GM23338 (cell line): ENCODE measurements at regions not wholly inside any gene's neighbourhood (a gene's known extent, or its start where the extent isn't known, plus 50 kb on each side); places are given as distances from the start of the nearest gene placed in this dataset.

Experiments used
- ATAC-seq: fragments of 200-7000 bp; cut with Tn5 transposase; 3 replicates; pipeline ENCODE4 v1.9.1; 2020
- DNase-seq: peaks from one replicate; pipeline ENCODE4 v3.0.0-alpha.2; 2015; ENCODE audit warnings: low spot score
- H2AFZ ChIP-seq: fragments of 200-600 bp; sonication (generic); 2 replicates; pipeline ENCODE4 v1.8.0; 2016; ENCODE audit warnings: antibody characterized with exemption, mild to moderate bottlenecking, moderate library complexity
- H3F3A ChIP-seq: fragments of 200-600 bp; sonication (generic); replicated peaks from 2 replicates; pipeline ENCODE4 v1.8.0; 2017; ENCODE audit warnings: antibody characterized with exemption, mixed run types, low read depth
- H3K27ac ChIP-seq: fragments of 200-600 bp; sonication (generic); 2 replicates; pipeline ENCODE4 v1.6.1; 2016; ENCODE audit warnings: low read depth
- H3K27me3 ChIP-seq: fragments of 200-600 bp; sonication (generic); 2 replicates; pipeline ENCODE4 v1.8.0; 2016; ENCODE audit warnings: mild to moderate bottlenecking, mixed run types, moderate library complexity; ENCODE audit not compliant: insufficient read depth
- H3K36me3 ChIP-seq: fragments of 200-600 bp; sonication (generic); 2 replicates; pipeline ENCODE4 v1.8.0; 2016; ENCODE audit warnings: mild to moderate bottlenecking; ENCODE audit not compliant: insufficient read depth
- H3K4me1 ChIP-seq: fragments of 200-600 bp; sonication (generic); 2 replicates; pipeline ENCODE4 v1.8.0; 2016; ENCODE audit warnings: mild to moderate bottlenecking, moderate library complexity; ENCODE audit not compliant: insufficient read depth
- H3K4me2 ChIP-seq: fragments of 200-600 bp; sonication (generic); 2 replicates; pipeline ENCODE4 v1.7.1; 2017; ENCODE audit warnings: mixed run types
- H3K4me3 ChIP-seq: fragments of 200-600 bp; sonication (generic); 2 replicates; pipeline ENCODE4 v1.6.1; 2016; ENCODE audit warnings: mixed run types
- H3K79me2 ChIP-seq: fragments of 200-600 bp; sonication (generic); replicated peaks from 2 replicates; pipeline ENCODE4 v1.8.0; 2017; ENCODE audit warnings: mild to moderate bottlenecking; ENCODE audit not compliant: insufficient read depth
- H3K9me2 ChIP-seq: fragments of 200-600 bp; sonication (generic); 2 replicates; pipeline ENCODE4 v1.8.0; 2017; ENCODE audit not compliant: insufficient read depth
- H4K20me1 ChIP-seq: fragments of 200-600 bp; sonication (generic); replicated peaks from 2 replicates; pipeline ENCODE4 v1.8.0; 2017; ENCODE audit warnings: mild to moderate bottlenecking; ENCODE audit not compliant: insufficient read depth
- H3K27ac Mint-ChIP-seq: 2 replicates; pipeline ENCODE4 v1.8.0; 2020; ENCODE audit warnings: inconsistent platforms, mild to moderate bottlenecking, moderate library complexity, mixed read lengths
- H3K27me3 Mint-ChIP-seq: 3 replicates; pipeline ENCODE4 v1.8.0; 2022; ENCODE audit warnings: low read depth, mild to moderate bottlenecking, moderate library complexity, mixed read lengths, inconsistent platforms; ENCODE audit not compliant: insufficient read depth, poor library complexity
- H3K36me3 Mint-ChIP-seq: 3 replicates; pipeline ENCODE4 v1.8.0; 2021; ENCODE audit warnings: low read depth, mild to moderate bottlenecking, inconsistent platforms, moderate library complexity, mixed read lengths
- H3K4me1 Mint-ChIP-seq: 3 replicates; pipeline ENCODE4 v1.8.0; 2020; ENCODE audit warnings: mild to moderate bottlenecking, inconsistent platforms, mixed read lengths
- H3K4me3 Mint-ChIP-seq: 3 replicates; pipeline ENCODE4 v1.8.0; 2021; ENCODE audit warnings: moderate library complexity, mild to moderate bottlenecking, inconsistent platforms, mixed read lengths
- H3K9me3 Mint-ChIP-seq: 3 replicates; pipeline ENCODE4 v1.8.0; 2020; ENCODE audit warnings: moderate library complexity, mild to moderate bottlenecking, inconsistent platforms, mixed read lengths
- CREB1 ChIP-seq: fragments of 250-450 bp; sonication (Bioruptor Pico); IDR thresholded peaks from 2 replicates; pipeline ENCODE4 v1.5.0; 2020; ENCODE audit warnings: low read depth, mild to moderate bottlenecking, moderate library complexity
- ETS1 ChIP-seq: IDR thresholded peaks from 2 replicates; pipeline ENCODE4 v1.6.1; 2016; ENCODE audit warnings: antibody characterized with exemption
- EZH2 ChIP-seq: fragments of 200-600 bp; sonication (generic); IDR thresholded peaks from one replicate; pipeline ENCODE4 v1.8.0; 2017; ENCODE audit warnings: antibody characterized with exemption, mild to moderate bottlenecking, low read depth; ENCODE audit not compliant: unreplicated experiment
- EZH2phosphoT487 ChIP-seq: fragments of 200-600 bp; sonication (generic); IDR thresholded peaks from one replicate; pipeline ENCODE4 v1.8.1; 2018; ENCODE audit warnings: antibody characterized with exemption; ENCODE audit not compliant: unreplicated experiment
- NANOG ChIP-seq: IDR thresholded peaks from 2 replicates; pipeline ENCODE4 v1.6.1; 2016; ENCODE audit warnings: antibody characterized with exemption, borderline replicate concordance
- REST ChIP-seq: IDR thresholded peaks from one replicate; pipeline ENCODE4 v1.6.1; 2018; ENCODE audit warnings: antibody characterized with exemption; ENCODE audit not compliant: unreplicated experiment
- STAT1 ChIP-seq: IDR thresholded peaks from one replicate; pipeline ENCODE4 v1.6.1; 2016; ENCODE audit warnings: antibody characterized with exemption; ENCODE audit not compliant: unreplicated experiment
- ZNF114 ChIP-seq: fragments of 250-450 bp; sonication (Bioruptor Pico); IDR thresholded peaks from 2 replicates; pipeline ENCODE4 v1.5.0; 2020; ENCODE audit warnings: mild to moderate bottlenecking, moderate library complexity
- ZNF462 ChIP-seq: fragments of 250-450 bp; sonication (Bioruptor Pico); IDR thresholded peaks from 2 replicates; pipeline ENCODE4 v1.5.0; 2020; ENCODE audit warnings: mild to moderate bottlenecking, moderate library complexity
- TF ChIP-seq, protein P1 (sequence below), 2 experiments: fragments of 200-600 bp in 1 of 2; sonication (generic) in 1 of 2; conservative IDR thresholded peaks; 2 replicates each; pipeline versions ENCODE4 v1.5.1 to v1.6.1; 2016 to 2017; ENCODE audit warnings: antibody characterized with exemption in 2 of 2, low read depth in 2 of 2, mild to moderate bottlenecking in 2 of 2, moderate library complexity in 1 of 2

DNA sequence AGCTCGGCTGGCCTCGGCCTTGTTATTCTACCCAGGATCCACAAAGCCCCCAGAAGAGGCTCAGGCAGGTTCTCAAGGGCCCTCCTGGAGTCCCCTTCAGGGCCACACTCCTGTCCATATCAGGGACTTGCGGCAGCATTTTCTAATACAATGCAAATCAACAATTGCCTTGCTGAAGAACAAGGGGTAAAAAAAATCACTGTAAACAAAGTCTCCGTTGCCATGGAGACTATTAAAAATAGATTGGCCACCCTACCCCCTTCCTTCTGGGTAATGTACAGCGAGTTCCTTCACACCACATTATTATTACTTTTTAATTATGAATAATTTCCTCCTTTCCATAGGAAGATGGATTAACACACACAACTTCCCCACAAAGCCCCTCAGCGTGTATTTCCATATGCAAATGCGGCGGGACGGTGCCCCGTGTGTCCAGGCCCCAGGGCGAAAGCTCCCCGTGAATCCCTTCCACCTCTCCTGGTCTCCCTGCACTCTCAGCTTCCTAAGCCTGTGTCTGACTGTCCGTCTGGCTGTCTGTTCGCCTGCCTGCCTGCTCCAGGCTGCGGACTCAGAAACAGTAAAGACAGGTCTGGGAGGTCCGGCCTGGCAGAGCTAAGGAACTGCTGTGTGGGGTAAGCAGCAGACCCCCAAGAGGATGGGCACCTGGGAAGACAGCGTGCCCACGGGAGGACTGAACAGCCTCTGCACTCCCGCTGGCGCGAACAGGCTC is 196.6 kb downstream of the RBFOX3 start (continued):
- TF ChIP-seq ZNF462, result no peak
- no peak for TF ChIP-seq NANOG
- no peak for TF ChIP-seq STAT1
- TF ChIP-seq ETS1, result no peak
- TF ChIP-seq ZNF114 (CRISPR knock-in tag), result no peak
- TF ChIP-seq CREB1 (CRISPR knock-in tag), result no peak
- TF ChIP-seq EZH2phosphoT487, result no peak
- TF ChIP-seq EZH2, result no peak

GRCh38 chr17:79413611-79414010 is 197.2 kb downstream of the RBFOX3 start:
- peaks cover 7% of the 10 kb centered on the region for H3K27me3 Mint-ChIP-seq
- no peak overlapping the region for H3K27ac Mint-ChIP-seq
- H3K27me3 ChIP-seq, result no peaks in the 10 kb centered on the region
- TF ChIP-seq ZNF114 (CRISPR knock-in tag) (no peak), ETS1 (no peak), EZH2phosphoT487 (no peak), REST (no peak), STAT1 (no peak), EZH2 (no peak)
- TF ChIP-seq, protein P1, sequence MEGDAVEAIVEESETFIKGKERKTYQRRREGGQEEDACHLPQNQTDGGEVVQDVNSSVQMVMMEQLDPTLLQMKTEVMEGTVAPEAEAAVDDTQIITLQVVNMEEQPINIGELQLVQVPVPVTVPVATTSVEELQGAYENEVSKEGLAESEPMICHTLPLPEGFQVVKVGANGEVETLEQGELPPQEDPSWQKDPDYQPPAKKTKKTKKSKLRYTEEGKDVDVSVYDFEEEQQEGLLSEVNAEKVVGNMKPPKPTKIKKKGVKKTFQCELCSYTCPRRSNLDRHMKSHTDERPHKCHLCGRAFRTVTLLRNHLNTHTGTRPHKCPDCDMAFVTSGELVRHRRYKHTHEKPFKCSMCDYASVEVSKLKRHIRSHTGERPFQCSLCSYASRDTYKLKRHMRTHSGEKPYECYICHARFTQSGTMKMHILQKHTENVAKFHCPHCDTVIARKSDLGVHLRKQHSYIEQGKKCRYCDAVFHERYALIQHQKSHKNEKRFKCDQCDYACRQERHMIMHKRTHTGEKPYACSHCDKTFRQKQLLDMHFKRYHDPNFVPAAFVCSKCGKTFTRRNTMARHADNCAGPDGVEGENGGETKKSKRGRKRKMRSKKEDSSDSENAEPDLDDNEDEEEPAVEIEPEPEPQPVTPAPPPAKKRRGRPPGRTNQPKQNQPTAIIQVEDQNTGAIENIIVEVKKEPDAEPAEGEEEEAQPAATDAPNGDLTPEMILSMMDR (conservative IDR thresholded peaks at IDR 0.05; ENCODE audit: low read depth in 2 of 2), result no peak

More at GRCh38 chr17:79413611-79414010, 197.2 kb downstream of the RBFOX3 start:
- Mint-ChIP-seq H3K9me3 (no peaks in the 10 kb centered on the region), H3K4me1 (peaks cover 3% of the 10 kb centered on the region), H3K36me3 (no peaks in the 10 kb centered on the region), H3K4me3 (no peak overlapping the region)
- no peak overlapping the region for H2AFZ ChIP-seq
- no peak overlapping the region for H3K27ac ChIP-seq
- no peak overlapping the region for H3K4me2 ChIP-seq
- H3K4me3 ChIP-seq, result no peak overlapping the region
- H3F3A ChIP-seq, result peaks cover 9% of the 10 kb centered on the region; the same call in 1 of the 2 replicates
- H3K9me2 ChIP-seq, result no peaks in the 10 kb centered on the region
- H3K79me2 ChIP-seq, result no peaks in the 10 kb centered on the region
- H3K4me1 ChIP-seq, result no peaks in the 10 kb centered on the region
- no peaks in the 10 kb centered on the region for H3K36me3 ChIP-seq
- no peaks in the 10 kb centered on the region for H4K20me1 ChIP-seq
- ATAC-seq, result no peak
- no peak for DNase-seq
